ENCODE measurements at regions not wholly inside any gene's neighbourhood (a gene's known extent, or its start where the extent isn't known, plus 50 kb on each side); places are given as distances from the start of the nearest gene placed in this dataset.

DNA sequence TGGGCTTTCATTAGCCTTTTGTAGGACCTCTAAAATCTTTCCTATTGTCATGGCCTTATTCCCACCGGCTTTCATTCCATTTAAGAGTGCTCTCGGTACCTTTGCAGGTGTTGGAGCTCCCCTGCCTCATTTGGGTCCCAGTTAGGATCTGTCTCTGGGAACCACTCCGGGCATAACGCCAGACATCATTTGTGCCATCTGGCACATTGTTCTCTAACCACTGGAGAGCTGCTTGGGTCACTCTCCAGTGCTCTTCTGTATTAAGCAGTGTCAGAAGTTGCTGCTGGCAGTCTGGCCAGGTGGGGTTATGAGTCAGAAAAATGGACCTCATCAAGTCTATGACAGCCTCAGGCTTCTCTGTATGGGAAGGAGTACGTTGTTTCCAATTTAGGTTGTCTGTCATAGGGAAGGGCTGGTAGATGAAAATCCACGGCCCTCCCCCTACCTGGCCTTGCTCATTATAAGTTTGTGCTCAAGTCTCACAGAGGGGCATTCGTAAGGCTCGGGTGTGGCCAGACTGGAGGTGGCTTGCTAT lies 62.9 kb upstream of the MOCS1 start:
- TF ChIP-seq, protein P1, sequence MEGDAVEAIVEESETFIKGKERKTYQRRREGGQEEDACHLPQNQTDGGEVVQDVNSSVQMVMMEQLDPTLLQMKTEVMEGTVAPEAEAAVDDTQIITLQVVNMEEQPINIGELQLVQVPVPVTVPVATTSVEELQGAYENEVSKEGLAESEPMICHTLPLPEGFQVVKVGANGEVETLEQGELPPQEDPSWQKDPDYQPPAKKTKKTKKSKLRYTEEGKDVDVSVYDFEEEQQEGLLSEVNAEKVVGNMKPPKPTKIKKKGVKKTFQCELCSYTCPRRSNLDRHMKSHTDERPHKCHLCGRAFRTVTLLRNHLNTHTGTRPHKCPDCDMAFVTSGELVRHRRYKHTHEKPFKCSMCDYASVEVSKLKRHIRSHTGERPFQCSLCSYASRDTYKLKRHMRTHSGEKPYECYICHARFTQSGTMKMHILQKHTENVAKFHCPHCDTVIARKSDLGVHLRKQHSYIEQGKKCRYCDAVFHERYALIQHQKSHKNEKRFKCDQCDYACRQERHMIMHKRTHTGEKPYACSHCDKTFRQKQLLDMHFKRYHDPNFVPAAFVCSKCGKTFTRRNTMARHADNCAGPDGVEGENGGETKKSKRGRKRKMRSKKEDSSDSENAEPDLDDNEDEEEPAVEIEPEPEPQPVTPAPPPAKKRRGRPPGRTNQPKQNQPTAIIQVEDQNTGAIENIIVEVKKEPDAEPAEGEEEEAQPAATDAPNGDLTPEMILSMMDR (IDR thresholded peaks at IDR 0.05): no peak
- no peak for TF ChIP-seq POLR2A (IDR thresholded peaks at IDR 0.05)
